ENCODE measurements at regions not wholly inside any gene's neighbourhood (a gene's known extent, or its start where the extent isn't known, plus 50 kb on each side); places are given as distances from the start of the nearest gene placed in this dataset.

DNA sequence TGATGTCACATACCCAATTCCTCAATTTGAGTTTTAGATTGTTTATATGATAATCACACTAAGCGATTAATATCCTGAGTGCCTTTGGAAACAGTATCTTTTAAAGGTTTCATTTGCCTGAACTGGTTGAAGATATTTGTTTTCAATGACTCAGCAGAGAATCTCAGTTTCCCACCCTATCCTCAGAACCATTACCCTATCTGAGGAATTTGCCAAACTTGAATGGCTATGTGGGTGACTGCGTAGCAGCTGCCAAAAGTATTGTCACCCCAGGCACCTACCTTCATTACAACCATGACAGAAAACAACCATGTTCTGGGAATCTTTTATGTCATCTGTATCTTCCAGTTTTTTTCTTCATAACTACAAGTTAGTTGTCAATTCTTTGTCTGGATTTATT, 440.1 kb upstream of the NBEA start:
- no peak for ATAC-seq

DNA sequence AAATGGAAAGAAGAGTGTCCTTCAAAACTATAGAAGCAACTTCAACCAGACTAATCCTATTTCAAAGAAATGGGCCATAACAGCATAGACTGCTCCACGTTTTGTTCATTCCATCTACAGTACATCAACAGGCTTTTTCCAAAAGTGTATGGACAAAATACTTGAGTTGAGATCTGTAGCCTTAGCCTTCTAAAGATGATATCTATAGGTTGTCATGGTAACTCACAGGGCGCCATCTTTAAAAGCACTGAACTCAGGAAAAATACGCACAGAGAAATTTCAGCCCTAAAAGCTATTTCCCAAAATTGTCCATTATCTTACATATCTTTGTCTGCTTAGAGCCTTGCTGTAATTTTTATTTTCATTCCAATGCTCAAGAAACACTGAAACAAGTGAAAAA, 439.4 kb upstream of the NBEA start:
- no peak for ATAC-seq

DNA sequence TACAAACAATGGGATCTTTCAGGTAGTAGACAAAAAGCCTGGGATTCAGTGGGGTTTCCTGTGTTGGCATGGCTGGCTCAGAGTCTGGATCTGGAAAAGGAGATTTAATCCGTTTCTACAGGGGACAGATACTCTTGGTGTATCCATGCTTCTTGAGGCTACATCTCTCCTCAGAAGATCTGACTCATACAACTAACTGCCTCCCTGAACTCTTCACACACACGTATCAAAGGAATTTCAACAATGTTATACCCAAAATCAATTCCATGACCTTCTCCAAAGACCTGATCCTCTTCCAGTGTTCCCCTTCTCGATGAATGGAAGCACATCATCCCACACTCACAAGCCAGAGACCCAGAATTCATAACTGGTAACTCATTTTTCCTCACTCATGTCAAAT, 435.3 kb upstream of the NBEA start:
- no peak for ATAC-seq

DNA sequence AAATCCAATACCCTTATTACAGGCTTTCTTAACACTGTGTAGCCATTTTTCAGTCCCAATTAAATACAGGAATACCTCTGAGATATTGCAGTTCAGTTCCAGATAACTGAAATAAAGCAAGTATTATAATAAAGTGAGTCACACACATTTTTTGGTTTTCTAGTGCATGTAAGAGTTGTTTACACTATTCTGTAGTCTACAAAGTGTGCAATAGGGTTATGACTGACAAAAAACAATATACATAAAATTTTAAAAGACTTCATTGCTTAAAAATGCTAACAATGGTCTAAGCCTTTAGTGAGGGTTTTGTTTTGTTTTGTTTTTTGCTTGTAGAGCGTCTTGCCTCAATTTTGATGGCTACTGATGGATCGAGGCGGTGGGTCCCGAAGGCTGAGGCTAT, 434.4 kb upstream of the NBEA start:
- ATAC-seq = no peak

DNA sequence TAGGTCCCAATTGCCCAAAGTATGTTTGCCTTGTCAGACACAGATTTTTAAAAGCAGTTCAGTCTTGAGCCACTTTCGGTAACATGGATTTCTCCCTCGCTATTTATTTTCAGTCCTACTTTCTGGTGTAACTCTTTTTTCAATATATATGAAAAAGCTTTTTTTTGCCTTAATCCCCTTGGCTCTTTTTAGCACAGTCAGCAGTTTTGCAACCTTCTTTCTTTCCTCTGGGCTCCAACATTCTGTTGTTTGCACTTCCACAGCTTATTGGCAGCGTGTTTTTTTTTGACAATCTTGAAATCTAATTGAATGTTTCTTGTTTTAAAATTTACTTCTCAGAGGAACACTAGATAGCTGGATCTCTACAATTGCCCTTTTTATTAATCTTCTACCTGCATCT, 429.3 kb upstream of the NBEA start:
- ATAC-seq = no peak

DNA sequence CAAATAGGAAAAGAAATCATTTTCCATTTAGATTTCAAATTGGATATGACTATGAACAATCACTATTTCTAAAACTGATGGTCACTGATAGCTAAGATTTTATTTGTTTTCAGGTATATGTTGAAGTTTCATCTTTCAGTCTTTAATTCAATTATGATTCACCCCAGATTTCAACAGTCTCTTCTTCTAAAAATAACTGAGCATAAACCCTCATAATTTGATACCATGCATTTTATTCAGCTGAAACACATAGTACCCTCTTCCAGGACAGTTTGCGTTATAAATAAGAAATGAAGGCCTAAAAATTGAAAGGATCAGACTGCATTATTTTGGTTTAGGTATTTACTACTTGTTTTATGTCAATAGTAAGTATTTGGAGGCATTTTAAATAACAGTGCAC, 428.5 kb upstream of the NBEA start:
- ATAC-seq = no peak

DNA sequence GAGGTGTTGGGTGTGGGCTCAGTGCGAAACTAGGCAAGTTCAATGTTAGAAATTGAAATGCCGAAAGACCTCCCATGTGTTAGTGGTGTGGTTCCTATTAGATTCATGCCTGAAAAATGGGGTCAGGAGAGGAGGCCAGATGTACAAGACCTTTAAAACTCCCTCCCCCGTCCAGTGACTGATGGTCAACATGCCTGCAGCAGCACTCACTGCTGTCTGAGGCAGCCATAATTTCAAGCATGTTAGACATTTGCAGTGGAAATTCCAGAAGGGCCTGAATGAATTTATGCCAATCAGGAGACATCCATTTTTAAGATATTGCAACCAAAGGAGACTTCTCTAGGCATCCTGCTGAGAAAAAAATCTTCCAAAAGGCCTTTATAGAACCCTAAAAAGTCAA, 426.9 kb upstream of the NBEA start:
- no peak for ATAC-seq

DNA sequence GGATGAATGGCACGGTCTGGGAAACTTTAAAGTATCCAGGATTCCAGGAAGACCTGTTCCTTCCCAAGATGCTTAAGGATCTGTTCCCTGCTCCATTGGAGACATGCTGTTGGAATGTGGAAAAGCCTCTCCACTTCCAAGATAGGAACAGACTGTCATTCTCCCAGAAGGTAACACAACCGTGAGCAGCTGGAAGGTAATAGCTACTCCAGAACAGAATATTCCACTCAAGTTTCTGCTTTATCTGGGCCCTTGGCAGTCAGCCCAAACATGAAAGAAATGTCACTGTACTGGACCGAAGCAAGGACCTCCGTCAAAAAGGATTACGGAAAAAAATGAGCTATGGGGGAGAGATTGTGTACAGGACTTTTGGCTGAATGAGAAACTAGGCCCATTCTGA, 420.9 kb upstream of the NBEA start:
- no peak for ATAC-seq

DNA sequence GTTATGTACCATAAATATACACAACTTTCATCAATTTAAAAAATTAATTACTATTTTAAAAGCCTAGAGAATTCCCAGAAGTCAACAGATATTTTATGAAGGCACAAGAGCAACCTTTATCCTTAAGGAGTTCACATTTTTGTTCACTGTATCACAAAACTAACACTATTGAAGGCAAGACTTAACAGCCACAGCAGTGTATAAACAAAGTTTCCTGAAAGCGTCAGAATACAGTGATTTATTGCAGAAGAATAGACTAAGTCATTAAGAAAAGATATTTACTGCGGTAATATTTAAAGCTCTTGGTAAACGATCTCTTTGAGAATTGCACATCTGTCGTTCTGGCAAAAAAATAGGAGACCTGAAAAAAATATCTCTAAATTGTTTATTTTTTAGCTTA, 419.3 kb upstream of the NBEA start:
- ATAC-seq = no peak

DNA sequence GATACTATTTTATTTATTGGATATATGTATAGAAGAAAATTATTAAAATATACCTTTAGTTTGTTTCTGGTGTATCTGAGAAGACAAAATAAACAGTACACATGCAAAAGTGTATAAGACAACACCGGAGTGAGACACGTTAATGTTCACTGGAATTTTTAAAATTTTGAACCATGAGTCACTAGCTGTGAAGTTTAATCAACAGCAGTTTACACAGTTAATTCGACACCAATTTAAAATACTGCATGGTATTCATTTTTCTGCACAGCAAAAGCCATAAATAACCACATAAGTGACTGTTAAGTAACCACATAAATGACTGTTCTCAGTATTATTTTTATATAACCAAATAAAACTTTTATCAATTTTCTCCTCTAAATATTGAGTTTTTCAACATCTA, 418.7 kb upstream of the NBEA start:
- no peak for ATAC-seq

DNA sequence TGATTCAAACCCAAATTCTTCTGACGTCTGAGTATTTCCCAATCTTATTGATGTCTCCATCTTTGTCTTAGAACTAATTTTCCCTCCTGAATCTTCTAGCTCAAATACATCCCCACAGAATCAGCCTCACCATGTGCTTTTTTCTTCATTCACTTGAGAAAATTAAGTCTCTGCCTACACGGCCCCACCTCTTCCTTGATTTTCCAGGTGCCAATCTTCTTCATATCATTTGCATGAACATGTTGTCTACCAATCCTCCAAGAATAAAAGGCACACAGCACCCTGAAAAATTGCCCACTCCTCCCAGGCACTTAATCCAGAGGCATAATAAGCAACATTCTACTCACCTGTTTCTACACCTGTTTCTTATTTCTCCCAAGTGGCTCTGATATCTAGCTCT, 408.1 kb upstream of the NBEA start:
- no peak for ATAC-seq

DNA sequence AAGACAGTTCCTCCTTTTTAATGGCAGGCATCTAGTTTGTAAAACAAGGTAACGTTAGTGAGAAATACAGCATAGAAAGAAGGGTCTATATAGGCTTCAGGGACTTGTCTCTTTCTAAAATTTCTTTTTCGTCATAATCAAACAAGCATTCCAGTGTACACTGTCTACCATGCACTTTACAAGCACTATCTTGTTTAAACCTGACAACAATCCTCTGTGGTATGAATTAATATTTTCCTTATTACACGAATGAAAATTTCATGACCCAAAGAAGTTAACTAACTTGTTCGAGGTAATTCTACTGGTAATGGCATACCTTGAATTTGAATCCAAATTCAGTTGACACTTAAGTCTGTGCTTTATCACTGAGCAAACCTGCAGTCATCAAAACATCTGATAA, 399.7 kb upstream of the NBEA start:
- ATAC-seq = no peak

DNA sequence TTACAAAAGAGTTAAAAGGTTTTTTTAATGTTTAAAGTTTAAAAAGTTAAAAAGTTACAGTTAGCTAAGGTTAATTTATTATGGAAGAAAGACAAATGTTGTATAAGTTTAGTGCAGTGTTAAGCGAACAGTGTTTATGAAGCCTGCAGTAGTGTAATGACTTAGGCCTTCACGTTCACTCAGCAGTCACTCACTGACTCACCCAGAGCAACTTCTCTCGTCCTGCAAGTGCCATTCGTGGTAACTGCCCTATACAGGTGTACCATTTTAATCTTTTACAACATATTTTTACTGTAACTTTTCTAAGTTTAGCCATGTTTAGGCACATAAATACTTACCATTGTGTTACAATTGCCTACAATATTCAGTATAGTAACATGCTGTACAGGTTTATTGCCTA, 398.2 kb upstream of the NBEA start:
- ATAC-seq = no peak

DNA sequence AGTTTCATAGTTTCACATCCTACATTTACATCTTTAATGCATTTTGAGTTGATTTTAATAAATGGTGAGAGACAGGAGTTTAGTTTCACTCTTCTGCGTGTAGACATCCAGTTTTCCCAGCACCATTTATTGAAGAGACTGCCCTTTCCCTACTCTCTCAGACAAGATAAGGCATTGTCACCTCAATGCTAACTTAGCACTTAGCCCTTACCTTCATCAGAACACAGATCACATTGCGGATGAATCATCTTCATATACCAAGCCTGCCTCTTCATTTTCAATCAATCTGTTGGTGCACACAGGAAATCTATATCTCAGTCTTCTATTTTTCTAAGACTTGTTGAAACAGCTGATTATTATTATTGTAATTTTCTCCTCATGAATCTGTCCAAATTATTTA, 396.6 kb upstream of the NBEA start:
- no peak for ATAC-seq

DNA sequence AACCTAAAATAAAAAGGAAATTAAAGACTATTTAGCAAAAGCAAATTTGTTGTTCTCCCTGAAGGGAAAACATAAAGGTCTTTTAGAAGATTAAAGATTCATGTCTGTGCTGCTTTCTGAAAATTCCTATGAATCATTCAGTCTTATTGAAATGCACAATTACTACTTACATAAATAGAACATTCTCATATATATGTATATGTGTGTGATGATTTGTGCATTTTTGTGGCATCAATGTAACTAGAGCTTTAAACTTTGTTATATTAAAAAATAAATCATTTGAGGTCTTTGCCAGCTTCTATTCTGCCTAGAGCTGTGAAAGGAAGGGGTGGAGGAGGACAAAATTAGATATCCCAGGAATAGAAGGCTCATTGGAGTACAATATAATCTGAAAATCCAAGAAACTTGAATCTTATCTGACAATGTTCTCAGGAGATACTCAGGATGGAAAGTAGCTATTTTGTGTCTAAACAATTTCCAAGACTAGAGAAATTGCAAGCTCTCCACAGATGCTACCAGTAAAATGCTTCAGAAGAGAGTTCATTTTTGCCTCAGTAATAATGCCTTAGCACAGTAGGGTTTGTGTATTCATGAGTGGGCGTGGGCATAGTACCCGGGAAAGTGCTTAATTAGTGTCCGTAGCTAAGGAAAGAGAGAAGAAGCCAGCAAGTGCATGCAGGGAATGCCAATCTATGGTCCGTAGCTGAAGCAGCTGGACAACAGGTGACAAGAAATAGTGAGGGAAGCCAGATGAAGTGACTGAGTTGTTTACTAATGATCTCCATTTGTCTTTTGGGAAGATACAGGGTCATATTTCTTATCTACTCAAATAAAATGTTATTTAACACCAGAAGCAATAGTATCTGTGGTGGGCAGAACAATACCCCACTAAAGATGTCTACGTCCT, 395.5 kb upstream of the NBEA start:
- ATAC-seq = no peak

DNA sequence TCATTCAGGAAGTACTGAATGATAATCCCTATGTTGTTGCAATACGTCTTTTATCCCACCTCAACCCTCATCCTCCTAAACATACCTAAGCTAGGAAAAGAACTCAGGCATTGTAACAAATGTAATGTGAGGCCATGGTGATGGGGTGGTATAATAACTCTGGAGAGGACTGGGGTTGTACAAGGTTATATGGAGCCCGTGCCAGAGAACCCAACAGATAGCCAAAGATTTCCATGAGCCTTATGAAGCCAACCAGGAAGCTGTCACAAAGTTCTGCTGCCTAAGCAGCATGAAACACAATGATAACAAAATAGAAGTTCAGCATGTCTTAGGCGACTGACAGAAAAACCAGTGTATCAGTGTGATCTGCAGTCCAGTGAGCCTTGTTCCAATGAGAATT, 394.1 kb upstream of the NBEA start:
- ATAC-seq = no peak

DNA sequence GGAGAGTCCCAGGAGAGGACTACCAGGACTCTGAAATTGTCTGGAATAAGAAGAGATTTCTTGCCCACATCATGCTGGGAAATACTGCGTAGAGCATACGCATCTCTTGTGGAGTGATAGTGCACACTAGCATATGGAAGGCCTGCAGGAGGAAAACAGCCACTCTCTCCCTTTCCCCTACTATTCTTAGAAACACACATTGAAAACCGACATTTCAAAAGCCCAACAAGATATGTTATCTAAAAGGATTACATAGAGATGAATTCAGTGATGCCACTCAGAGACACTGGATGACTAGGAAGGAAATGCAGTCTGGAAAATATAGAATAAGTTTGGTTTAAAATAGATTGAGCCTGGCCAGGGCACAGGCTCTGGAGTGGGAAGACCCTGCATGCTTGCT, 388.7 kb upstream of the NBEA start:
- ATAC-seq = no peak

DNA sequence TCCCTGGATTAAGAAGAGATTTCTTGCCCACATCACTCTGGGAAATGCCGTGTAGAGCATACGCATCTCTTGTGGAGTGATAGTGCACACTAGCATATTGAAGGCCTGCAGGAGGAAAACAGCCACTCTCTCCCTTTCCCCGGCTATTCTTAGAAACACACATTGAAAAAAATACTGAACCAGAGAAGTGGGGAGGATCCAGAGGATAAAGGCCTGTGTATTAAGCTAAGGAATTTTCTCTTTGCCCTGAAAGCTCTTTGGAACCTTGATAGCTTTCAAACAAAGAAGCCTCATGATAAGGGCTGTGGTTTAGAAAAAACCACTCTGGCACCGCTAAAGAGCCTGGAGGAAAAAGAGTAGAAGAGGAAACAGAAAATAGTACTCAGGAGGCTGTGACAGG, 386.1 kb upstream of the NBEA start:
- ATAC-seq = no peak

DNA sequence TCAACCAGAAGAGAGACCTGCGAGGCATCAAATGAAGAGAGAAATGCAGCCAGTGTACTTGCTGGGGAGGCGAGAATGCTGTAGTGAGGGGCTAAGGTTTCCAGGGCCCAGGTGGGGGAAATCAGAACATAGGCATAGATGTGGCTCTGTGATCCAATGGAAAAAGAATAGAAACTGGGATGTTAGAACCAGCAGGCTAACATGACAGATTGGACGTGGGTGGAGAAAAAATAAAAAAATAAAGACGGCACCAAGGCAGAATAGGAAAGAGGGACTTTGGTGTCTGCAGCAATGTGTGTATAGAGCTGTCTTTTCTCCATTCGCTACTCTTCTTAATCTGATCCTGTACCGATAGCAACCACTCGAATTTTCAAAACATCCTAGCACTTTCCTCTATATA, 381.0 kb upstream of the NBEA start:
- no peak for ATAC-seq

DNA sequence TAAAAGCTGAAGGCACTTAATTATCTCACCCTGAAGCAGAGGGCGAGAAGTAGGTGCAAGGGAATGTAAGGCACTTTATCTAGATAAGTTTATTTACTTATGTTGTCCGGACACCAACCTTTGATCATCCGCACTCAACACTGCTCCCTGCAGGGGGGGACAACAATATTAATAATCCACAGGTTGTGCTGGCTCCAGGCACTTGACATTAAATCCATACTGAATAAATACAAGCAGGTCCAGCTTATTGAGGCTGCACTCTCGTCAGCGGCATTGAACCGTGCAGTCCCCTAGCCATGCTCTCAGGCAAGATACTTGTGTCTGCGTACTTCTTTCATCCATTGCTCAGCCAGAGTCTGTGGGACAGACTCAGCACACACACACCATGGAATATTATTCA, 374.5 kb upstream of the NBEA start:
- ATAC-seq = no peak

DNA sequence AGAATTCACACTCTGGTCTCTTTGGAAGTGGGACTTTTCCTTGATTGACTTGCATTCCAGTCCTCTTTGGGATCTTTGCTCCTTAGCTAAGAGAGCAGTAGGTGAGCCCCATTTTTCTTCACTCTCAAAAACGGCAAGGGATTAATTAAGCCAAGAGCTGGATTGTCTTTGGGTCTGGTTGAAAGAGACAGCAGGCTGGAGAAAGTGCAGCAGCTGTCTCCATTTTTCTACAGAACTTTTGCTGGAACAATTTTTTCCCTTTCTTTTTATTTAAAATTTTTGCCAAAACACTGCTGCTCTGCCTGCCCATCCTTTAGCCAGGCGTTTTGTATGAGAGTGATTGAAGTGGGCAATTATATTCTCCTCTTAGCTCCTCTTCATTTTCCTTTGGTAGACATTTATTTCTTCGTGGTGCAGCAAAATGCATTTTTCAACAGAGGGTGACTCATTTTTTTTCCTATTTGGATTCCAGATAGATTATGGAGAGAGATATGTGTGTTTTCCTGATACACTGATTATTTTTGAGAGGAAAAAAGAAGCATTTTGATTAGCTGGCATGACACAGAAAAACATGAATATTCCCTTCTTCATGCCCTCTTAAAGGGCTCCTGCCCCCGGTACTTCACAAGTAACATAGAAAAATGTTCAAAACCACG, 371.2 kb upstream of the NBEA start:
- no peak for ATAC-seq

DNA sequence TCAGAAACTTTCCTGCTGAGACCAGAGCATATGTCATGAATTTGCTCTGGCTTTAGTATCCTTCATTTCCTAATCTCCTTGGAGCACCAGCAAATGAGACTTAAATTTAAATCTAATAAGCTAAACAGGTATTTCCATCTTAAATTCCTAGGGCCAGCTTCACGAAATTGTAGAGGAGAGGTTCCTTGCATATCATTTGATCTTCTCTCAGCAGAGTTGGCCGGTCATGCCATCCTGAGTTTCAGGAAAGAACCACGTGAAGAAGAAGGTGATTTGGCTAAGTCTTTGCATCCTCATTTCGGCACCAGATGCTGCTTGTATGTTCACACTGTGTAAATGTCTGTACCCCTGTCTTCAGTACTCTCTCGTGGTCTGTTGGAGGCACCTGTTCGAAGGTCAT, 370.4 kb upstream of the NBEA start:
- no peak for ATAC-seq

DNA sequence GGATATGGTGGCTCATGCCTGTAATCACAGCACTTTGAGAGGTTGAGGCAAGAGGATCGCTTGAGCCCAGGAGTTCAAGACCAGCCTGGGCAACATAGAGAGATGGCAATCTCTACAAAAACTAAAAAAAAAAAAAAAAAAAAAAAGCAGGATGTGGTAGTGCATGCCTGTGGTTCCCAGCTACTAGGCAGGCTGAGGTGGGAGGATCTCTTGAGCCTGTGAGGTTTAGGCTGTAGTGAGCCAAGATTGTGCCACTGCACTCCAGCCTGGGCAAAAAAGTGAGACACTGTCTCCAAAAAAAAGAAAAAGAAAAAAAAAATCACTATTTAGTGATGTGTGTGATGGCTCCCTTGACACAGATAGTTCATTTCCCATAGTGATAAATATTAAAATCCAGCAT, 365.0 kb upstream of the NBEA start:
- no peak for ATAC-seq

DNA sequence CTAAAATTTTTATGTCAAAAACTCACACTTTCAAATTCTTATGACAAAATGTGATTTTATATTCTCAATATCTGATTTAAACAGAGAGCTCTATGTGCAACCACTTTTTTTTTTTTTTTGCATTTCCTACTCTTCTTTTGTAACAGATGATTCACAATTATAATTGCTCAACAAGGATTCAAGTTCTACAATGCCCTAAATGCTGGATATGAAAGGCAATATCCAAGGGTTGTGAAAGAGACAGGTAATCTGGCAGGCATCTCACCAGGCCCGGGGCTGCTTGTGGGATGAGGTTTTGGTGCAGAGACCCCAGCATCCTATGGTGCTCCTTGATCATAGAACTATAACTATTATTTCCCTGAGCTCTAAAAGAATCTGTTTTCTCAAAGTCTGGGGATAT, 363.6 kb upstream of the NBEA start:
- ATAC-seq = no peak

DNA sequence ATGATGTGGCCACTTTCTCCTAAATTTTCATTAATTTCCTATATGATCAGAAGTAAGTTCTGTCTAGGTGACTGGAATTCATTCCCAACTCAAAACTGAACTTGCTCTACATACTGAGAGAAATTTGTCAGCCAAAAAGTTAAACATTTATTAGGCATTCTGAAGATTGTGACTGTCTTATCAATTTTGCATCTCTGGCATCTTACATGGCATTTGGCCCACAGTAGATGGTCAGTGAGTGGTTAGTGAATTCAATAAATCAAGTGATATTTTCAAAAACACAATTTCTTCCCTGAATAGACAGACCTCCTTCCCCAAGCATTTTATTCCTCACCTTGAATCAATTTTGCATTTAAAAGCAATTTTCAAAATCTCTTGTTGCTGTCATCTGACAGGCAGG, 363.2 kb upstream of the NBEA start:
- ATAC-seq = no peak

Measured in activated CD4-positive, CD25-positive, alpha-beta regulatory T cell treated with anti-CD3 and anti-CD28 coated beads, Interleukin-2, amount 50 U/mL, for 24 hours (primary cell).